Left lung (tissue), 4 donors: ENCODE measurements at regions not wholly inside any gene's neighbourhood (a gene's known extent, or its start where the extent isn't known, plus 50 kb on each side); places are given as distances from the start of the nearest gene placed in this dataset.
A peak's percentile ranks its signal among the peaks of the same experiment; 100 is the strongest.

Experiments
- ATAC-seq: fragments of 200-7000 bp; cut with Tn5 transposase; one replicate; pipeline ENCODE4 v1.9.1; 2020; ENCODE audit warnings: moderate library complexity
- DNase-seq, 4 donors: peaks; one replicate each; pipeline ENCODE4 v3.0.0-alpha.2; 2013 to 2020
- H3K27ac ChIP-seq, 2 donors: fragments of 200-600 bp; sonication (generic) in 1 of 2; one replicate each; pipeline versions ENCODE4 v1.5.0 to v1.8.0; 2020 to 2021
- H3K27me3 ChIP-seq, 2 donors: fragments of 200-600 bp; sonication (generic) in 1 of 2; one replicate each; pipeline versions ENCODE4 v1.5.0 to v1.8.0; 2020 to 2021
- H3K36me3 ChIP-seq, 2 donors: fragments of 200-600 bp; sonication (generic) in 1 of 2; one replicate each; pipeline versions ENCODE4 v1.5.0 to v1.8.0; 2020 to 2021
- H3K4me1 ChIP-seq, 2 donors: fragments of 200-600 bp; one replicate each; pipeline ENCODE4 v1.8.0; 2021
- H3K4me3 ChIP-seq, 2 donors: fragments of 200-600 bp; sonication (generic) in 1 of 2; one replicate each; pipeline versions ENCODE4 v1.5.0 to v1.8.0; 2020 to 2021; ENCODE audit warnings: mild to moderate bottlenecking in 1 of 2
- H3K9me3 ChIP-seq, 2 donors: fragments of 200-600 bp; sonication (generic) in 1 of 2; one replicate each; pipeline versions ENCODE4 v1.5.0 to v1.8.0; 2020 to 2021
- CTCF ChIP-seq, 2 donors: fragments of 200-600 bp; sonication (generic) in 1 of 2; IDR thresholded peaks; one replicate each; pipeline versions ENCODE4 v1.5.0 to v1.8.0; 2021; ENCODE audit warnings: antibody characterized with exemption in 2 of 2
- intact Hi-C, 2 donors: fragments of 100-400 bp; cut with DNase I; formaldehyde crosslinking; loops; one replicate each; pipeline versions ENCODE4 v1.11.2 to v1.14.2; 2022
- donor health status: DM: no; HTN: yes; CAD: no.
- donor health status: DM: no; HTN: no; CAD: no.

DNA sequence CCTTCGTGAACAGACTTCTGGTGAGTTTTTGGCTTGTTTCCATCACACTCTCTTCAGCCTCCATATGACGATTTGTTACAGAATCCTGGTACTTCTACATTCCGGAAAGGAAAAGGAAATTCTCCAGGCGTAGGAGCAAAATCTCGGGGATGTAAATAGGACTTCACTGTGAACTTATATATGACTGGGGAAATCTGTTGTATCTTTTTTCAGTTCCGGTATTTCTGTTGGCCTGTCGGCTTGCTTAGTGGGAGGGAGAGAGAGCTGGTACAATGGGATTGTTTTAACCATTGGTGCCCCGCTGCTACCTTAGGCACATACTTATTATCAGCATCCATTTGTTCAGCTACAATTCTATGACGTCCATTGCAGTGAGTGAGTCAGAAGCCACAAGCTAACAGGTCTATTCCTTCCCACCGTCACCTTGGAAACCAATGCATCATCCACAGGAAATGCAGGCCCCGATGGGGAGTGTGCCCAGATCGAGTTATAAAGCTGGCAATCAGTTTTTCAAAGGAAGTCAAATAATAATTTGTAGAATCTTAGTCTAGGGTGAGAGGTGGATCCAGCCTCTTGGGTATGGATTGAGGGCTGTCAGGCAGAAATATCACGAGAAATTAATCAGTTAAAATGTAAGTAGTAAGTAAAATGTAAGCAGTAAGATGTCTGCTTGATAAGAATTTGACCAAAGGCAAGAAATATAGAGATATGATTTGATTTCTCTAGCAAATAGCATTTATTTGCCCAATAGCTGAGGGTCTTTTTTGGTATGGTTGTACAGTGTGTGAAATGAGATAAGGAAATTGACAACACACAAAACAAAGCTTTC is 92.0 kb upstream of the MKLN1 start:
- Histone ChIP-seq H3K27ac (peak overlapping the region in 1 of 2 donors; percentile 3), H3K4me1 (peaks cover 0 to 48% of the 10 kb centered on the region in 2 donors), H3K4me3 (no peak overlapping the region), H3K27me3 (no peaks in the 10 kb centered on the region), H3K9me3 (no peaks in the 10 kb centered on the region), H3K36me3 (no peaks in the 10 kb centered on the region)
- TF ChIP-seq CTCF (IDR thresholded peaks at IDR 0.05) = no peak
- intact Hi-C loops = no loop called here
- DNase-seq (no peak), ATAC-seq (peak; percentile 63)

DNA sequence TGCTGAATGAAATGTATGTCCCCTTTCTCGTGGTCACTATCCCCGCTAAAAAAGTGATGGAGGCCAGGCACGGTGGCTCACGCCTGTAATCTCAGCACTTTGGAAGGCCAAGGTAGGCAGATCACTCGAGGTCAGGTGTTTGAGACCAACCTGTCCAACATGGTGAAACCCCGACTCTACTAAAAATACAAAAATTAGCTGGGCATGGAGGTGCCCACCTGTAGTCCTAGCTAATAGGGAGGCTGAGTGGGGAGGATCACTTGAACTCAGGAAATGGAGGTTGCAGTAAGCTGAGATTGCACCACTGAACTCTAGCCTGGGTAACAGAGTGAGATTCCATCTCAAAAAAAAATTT is 91.4 kb upstream of the MKLN1 start:
- intact Hi-C loops = no loop called here
- Histone ChIP-seq H3K4me3 (no peak overlapping the region), H3K4me1 (peaks cover 0 to 42% of the 10 kb centered on the region in 2 donors), H3K27ac (no peak overlapping the region), H3K27me3 (no peaks in the 10 kb centered on the region), H3K9me3 (no peaks in the 10 kb centered on the region), H3K36me3 (no peaks in the 10 kb centered on the region)
- TF ChIP-seq CTCF (IDR thresholded peaks at IDR 0.05) = no peak
- ATAC-seq (no peak), DNase-seq (no peak)

- DNase-seq (no peak), ATAC-seq (peak; percentile 80)
- Histone ChIP-seq H3K36me3 (no peaks in the 10 kb centered on the region), H3K4me3 (no peak overlapping the region), H3K27ac (no peak overlapping the region), H3K4me1 (peaks cover 0 to 30% of the 10 kb centered on the region in 2 donors), H3K27me3 (no peaks in the 10 kb centered on the region), H3K9me3 (no peaks in the 10 kb centered on the region)
- intact Hi-C loops = no loop called here
- no peak for TF ChIP-seq CTCF (IDR thresholded peaks at IDR 0.05)
Measured at GRCh38 chr7:131238347-131238931, 89.2 kb upstream of the MKLN1 start.

GRCh38 chr7:131241386-131241785 is 86.3 kb upstream of the MKLN1 start:
- Histone ChIP-seq H3K27ac (no peak overlapping the region), H3K4me3 (no peak overlapping the region), H3K9me3 (no peaks in the 10 kb centered on the region), H3K4me1 (peaks cover 0 to 13% of the 10 kb centered on the region in 2 donors), H3K27me3 (no peaks in the 10 kb centered on the region), H3K36me3 (no peaks in the 10 kb centered on the region)
- intact Hi-C loops = no loop called here
- DNase-seq (no peak), ATAC-seq (no peak)
- TF ChIP-seq CTCF (IDR thresholded peaks at IDR 0.05) = no peak

GRCh38 chr7:131242123-131242650 is 85.5 kb upstream of the MKLN1 start:
- no peak for DNase-seq
- ATAC-seq = no peak
- Histone ChIP-seq H3K4me3 (no peak overlapping the region), H3K36me3 (no peaks in the 10 kb centered on the region), H3K27me3 (no peaks in the 10 kb centered on the region), H3K9me3 (no peaks in the 10 kb centered on the region), H3K27ac (no peak overlapping the region), H3K4me1 (peaks cover 0 to 13% of the 10 kb centered on the region in 2 donors)
- intact Hi-C loops = no loop called here
- TF ChIP-seq CTCF (IDR thresholded peaks at IDR 0.05) = no peak
